Kidney glomerular epithelial cell (primary cell): ENCODE measurements at regions not wholly inside any gene's neighbourhood (a gene's known extent, or its start where the extent isn't known, plus 50 kb on each side); places are given as distances from the start of the nearest gene placed in this dataset.

ENCODE experiments used
- DNase-seq: peaks from one replicate; lab custom pipeline; 2025; lab: John Stamatoyannopoulos, UW

DNA sequence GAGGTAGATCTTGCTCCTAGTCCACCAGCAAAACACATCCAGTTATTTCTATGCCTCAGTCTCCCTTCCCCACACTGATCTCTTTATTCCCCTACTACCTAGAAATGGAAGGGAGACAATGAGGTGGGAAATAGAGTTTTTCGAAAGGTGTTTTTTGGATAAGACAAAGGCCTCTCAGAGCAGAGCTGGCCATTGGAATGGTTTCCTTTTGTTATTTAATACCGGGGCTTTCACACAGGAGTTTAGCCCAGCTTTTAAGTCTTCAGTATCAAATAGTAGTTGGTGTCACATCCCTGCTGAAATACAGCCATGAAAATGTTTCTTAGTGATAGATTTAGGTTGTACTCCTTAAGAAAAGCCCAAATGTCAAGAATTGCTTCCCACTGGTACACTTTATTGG lies 65.4 kb upstream of the B3GAT1 start:
- no peak for DNase-seq

DNA sequence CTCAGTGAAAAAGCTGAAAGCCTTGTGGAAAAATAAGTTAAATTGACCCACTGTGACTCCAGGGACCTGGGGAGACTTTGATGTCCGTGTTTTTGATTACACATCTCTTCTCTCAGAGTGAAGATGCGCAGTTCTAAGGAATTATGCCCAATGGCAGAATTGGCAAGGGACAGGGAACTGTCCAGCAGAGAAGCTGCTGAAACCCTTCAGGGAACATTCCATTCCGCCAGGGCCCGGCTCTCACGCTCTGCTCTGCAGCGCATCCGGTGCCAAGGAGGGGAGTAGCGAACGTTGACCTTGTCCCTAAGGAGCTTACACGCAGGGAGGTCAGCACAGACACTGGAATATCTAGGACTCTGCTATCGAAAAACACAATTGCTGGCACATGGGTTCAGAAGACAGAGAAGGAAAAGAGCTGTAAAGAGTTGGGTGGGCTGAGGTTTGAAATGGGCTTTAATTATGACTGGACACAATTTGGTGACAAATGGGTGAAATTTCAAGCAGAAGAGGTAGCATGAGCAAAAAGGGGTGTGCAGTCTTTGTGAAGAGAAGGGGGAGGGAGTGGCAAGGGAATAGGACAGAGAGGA lies 64.5 kb upstream of the B3GAT1 start:
- DNase-seq, result peak; percentile 2

- no peak for DNase-seq
These were observed 63.9 kb upstream of the B3GAT1 start for GRCh38 chr11:134475951-134476350.

DNA sequence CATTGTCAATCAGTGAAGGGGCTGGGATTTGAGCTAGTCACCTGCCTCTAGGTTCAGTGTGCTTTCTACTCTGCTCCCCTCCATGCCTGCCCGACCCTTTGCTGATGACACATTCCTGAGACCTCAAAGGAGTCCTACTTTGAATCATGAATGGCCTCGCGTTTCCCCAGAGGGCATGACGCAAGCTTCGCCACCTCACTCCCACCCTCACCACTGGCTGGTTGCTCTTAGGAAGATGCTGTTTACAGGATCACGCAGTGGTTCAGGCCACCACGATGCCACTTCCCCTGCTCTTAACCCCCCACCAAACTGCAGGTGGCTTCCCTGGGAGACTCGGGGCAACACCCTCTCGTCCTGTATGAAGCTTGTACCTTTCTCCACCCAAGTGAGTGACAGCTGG lies 62.9 kb upstream of the B3GAT1 start:
- no peak for DNase-seq

DNA sequence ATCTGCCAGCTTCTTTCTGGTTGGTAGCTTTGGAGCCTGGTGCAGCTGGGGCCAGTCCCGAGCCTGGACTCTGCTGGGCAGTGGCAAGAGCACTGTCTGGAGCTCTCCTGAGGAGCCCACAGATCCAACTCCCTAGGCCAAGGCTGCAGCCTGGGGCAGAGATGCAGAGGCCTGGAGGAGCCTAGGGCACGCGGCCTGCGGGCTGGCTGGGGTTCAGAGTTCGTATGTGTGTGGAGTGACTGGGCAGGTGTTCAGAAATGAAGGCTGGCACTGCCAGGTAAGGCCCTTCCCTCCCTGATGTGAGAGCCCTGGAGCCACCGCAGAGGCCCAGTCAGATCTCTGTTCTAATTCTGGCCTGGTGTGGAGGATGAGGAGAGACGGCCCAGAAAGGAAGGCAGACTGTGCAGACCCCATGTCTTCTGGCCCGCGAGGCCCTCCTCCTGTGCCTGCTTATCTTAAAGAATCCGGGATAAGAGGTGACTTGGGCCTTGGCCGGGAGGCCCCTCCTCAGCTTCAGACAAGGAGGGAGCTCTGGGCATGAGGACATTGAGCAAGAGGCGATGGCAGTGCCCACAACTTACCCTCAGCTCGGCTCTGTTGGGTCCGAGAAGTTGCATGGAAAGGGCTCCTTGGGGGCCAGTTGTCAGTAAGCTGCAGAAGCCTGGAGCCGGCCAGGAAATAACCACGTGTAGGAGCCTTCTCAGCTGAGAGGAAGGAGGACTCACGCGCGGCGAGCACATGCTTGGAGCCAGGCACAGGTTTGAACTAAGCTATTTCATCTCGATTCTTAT lies 62.2 kb upstream of the B3GAT1 start:
- no peak for DNase-seq

GRCh38 chr11:134471716-134472455 lies 59.8 kb upstream of the B3GAT1 start:
- DNase-seq, result no peak

- no peak for DNase-seq
These were observed 59.2 kb upstream of the B3GAT1 start for GRCh38 chr11:134471087-134471715.

DNA sequence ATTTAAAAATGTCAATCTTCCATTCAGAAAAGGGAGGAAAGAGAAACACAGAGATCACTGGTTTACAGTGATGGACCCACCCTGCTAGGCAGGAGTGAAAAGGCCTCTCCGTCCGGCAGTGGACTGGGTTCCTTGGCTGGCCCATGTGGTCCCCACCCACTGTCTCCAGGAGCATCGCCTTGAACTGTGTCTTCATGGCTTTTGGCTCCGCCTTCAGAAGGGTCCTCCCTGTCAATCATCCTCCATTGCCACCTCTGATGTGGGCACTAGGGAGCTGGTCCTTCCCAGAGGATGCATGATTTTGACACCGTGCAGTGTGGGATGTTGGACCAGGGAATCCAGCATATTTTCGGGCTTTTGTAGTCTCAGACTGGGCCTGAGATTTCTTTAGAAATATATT lies 58.2 kb upstream of the B3GAT1 start:
- no peak for DNase-seq

GRCh38 chr11:134469627-134470026 lies 57.6 kb upstream of the B3GAT1 start:
- no peak for DNase-seq

DNA sequence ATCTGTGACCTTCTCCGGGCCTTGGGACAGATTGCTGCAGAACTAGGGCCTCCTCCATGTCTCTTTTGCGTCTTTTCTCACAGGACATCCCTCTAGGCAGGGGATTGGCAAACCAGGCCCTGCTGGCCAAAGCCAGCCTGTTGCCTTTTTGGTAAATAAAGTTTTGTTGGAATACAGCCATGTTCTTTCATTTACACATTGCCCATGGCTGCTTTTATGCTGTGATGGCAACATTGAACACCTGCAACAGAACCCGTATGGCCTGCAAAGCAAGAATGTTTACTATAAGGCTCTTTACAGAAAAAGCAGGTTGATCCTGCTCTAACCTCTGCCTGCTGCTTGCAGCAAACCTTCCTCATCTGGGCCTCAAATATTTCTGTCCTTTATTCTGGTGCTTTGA lies 56.8 kb upstream of the B3GAT1 start:
- no peak for DNase-seq

- DNase-seq, result no peak
These were observed 56.1 kb upstream of the B3GAT1 start for GRCh38 chr11:134468081-134468668.

GRCh38 chr11:134466610-134467567 lies 54.8 kb upstream of the B3GAT1 start:
- no peak for DNase-seq

GRCh38 chr11:134466156-134466555 lies 54.1 kb upstream of the B3GAT1 start:
- no peak for DNase-seq

- DNase-seq, result peak; percentile 11
These were observed 53.1 kb upstream of the B3GAT1 start for GRCh38 chr11:134464981-134465730.

GRCh38 chr11:134464196-134464595 lies 52.2 kb upstream of the B3GAT1 start:
- DNase-seq, result no peak

GRCh38 chr11:134463716-134464115 lies 51.7 kb upstream of the B3GAT1 start:
- DNase-seq, result no peak
